B cell (primary cell): ENCODE measurements at regions not wholly inside any gene's neighbourhood (a gene's known extent, or its start where the extent isn't known, plus 50 kb on each side); places are given as distances from the start of the nearest gene placed in this dataset.

Experiments used
- ATAC-seq: fragments of 200-7000 bp; cut with Tn5 transposase; one replicate; pipeline ENCODE4 v1.10.0; 2021; ENCODE audit warnings: low read depth, mild to moderate bottlenecking, moderate number of reproducible peaks, moderate library complexity
- CTCF ChIA-PET: fragments of 350-600 bp; sonication (Branson Sonifier 250); formaldehyde crosslinking; loops from one replicate; lab custom pipeline; 2021; ENCODE audit warnings: antibody characterized with exemption, inconsistent platforms; lab: Charles Lee
- POLR2A ChIA-PET: fragments of 350-600 bp; sonication (Branson Sonifier 250); formaldehyde crosslinking; loops from one replicate; lab custom pipeline; 2021; ENCODE audit warnings: antibody characterized with exemption; lab: Charles Lee
- DNase-seq: peaks from one replicate; pipeline ENCODE4 v3.0.0; 2013
- H2AFZ ChIP-seq: 2 replicates; pipeline ENCODE4 v1.6.1; 2012; ENCODE audit warnings: mild to moderate bottlenecking, low read depth, low read length; ENCODE audit not compliant: insufficient read depth, poor library complexity, severe bottlenecking
- H3K27ac ChIP-seq, 2 donors: 1 replicate in 1 of 2; 2 replicates in 1 of 2; pipeline ENCODE4 v1.5.1; 2012 to 2013; ENCODE audit warnings: low read length in 2 of 2, mild to moderate bottlenecking in 2 of 2, moderate library complexity in 1 of 2
- H3K27me3 ChIP-seq, 4 experiments: fragments of 200-600 bp in 1 of 4; sonication (generic) in 1 of 4; replicated peaks in 1 of 4; 1 replicate in 2 of 4; 2 replicates in 2 of 4; pipeline versions ENCODE4 v1.6.1 to v1.7.0; 2013 to 2016; ENCODE audit warnings: low read length in 3 of 4, mild to moderate bottlenecking in 2 of 4, mixed read lengths in 1 of 4, moderate library complexity in 1 of 4; ENCODE audit not compliant: insufficient read depth in 4 of 4, control insufficient read depth in 3 of 4; ENCODE audit errors: control extremely low read depth in 1 of 4
- H3K36me3 ChIP-seq, 2 experiments: replicated peaks in 1 of 2; 1 replicate in 1 of 2; 2 replicates in 1 of 2; pipeline versions ENCODE4 v1.6.1 to v1.7.1; 2013; ENCODE audit warnings: low read length in 1 of 2; ENCODE audit not compliant: insufficient read depth in 2 of 2, control insufficient read depth in 1 of 2; ENCODE audit errors: control extremely low read depth in 1 of 2, extremely low read depth in 1 of 2
- H3K4me1 ChIP-seq, 2 donors: fragments of 200-600 bp in 1 of 2; sonication (generic) in 1 of 2; 1 replicate in 1 of 2; 2 replicates in 1 of 2; pipeline versions ENCODE4 v1.5.1 to v1.6.1; 2013 to 2017; ENCODE audit warnings: low read length in 2 of 2; ENCODE audit not compliant: control insufficient read depth in 2 of 2, insufficient read depth in 2 of 2
- H3K4me2 ChIP-seq: replicated peaks from 2 replicates; pipeline ENCODE3; 2012; ENCODE audit warnings: mild to moderate bottlenecking, low read depth, low read length; ENCODE audit not compliant: poor library complexity, severe bottlenecking
- H3K4me3 ChIP-seq, 5 experiments: fragments of 200-600 bp in 1 of 5; sonication (generic) in 1 of 5; 1 replicate in 3 of 5; 2 replicates in 2 of 5; pipeline versions ENCODE4 v1.5.1 to v1.7.0; 2011 to 2016; ENCODE audit warnings: low read length in 4 of 5, mild to moderate bottlenecking in 4 of 5, low read depth in 2 of 5, control low read depth in 1 of 5, moderate library complexity in 1 of 5; ENCODE audit not compliant: insufficient read depth in 1 of 5; ENCODE audit errors: control extremely low read depth in 1 of 5, extremely low read depth in 1 of 5
- H3K79me2 ChIP-seq: fragments of 200-600 bp; sonication (generic); one replicate; pipeline ENCODE4 v1.6.0; 2016; ENCODE audit warnings: low read length; ENCODE audit not compliant: control insufficient read depth, insufficient read depth
- H3K9ac ChIP-seq: fragments of 200-600 bp; sonication (generic); 2 replicates; pipeline ENCODE4 v1.6.1; 2017; ENCODE audit warnings: mild to moderate bottlenecking, low read length, moderate library complexity
- H3K9me3 ChIP-seq, 3 donors: one replicate each; pipeline versions ENCODE4 v1.6.1 to v1.7.1; 2013; ENCODE audit warnings: low read length in 2 of 3; ENCODE audit not compliant: control insufficient read depth in 2 of 3, insufficient read depth in 1 of 3; ENCODE audit errors: control extremely low read depth in 1 of 3
- H4K20me1 ChIP-seq: 2 replicates; pipeline ENCODE4 v1.6.0; 2012; ENCODE audit warnings: mild to moderate bottlenecking, low read length; ENCODE audit not compliant: insufficient read depth, control insufficient read depth, poor library complexity, severe bottlenecking
- H3K27ac Mint-ChIP-seq: one replicate; pipeline ENCODE4 v1.8.0; 2021; ENCODE audit warnings: mixed read lengths
- H3K27me3 Mint-ChIP-seq: one replicate; pipeline ENCODE4 v1.8.0; 2021; ENCODE audit warnings: mixed read lengths
- H3K4me1 Mint-ChIP-seq: one replicate; pipeline ENCODE4 v1.8.0; 2021; ENCODE audit warnings: mixed read lengths
- H3K4me3 Mint-ChIP-seq: one replicate; pipeline ENCODE4 v1.8.0; 2021; ENCODE audit warnings: mixed read lengths
- H3K9me3 Mint-ChIP-seq: one replicate; pipeline ENCODE4 v1.8.0; 2022; ENCODE audit warnings: mixed read lengths; ENCODE audit not compliant: insufficient read depth
- EZH2 ChIP-seq: IDR thresholded peaks from 2 replicates; pipeline ENCODE4 v1.6.1; 2012; ENCODE audit warnings: borderline replicate concordance, low read depth, mild to moderate bottlenecking, moderate library complexity, low read length; ENCODE audit not compliant: insufficient read depth, poor library complexity, severe bottlenecking
- WGBS: methylation state at CpG from one replicate; pipeline ENCODE4 v1.1.5; 2013; ENCODE audit warnings: missing lambda C conversion rate; ENCODE audit not compliant: insufficient coverage; 5-methylcytosine and 5-hydroxymethylcytosine counted together
- intact Hi-C: fragments of 100-400 bp; cut with micrococcal nuclease; formaldehyde crosslinking; loops from one replicate; pipeline ENCODE4 v1.10.0; 2022
- TF ChIP-seq, protein P1 (sequence below): fragments of 200-600 bp; IDR thresholded peaks from one replicate; pipeline ENCODE4 v1.8.0; 2022; ENCODE audit warnings: antibody characterized with exemption, mild to moderate bottlenecking

DNA sequence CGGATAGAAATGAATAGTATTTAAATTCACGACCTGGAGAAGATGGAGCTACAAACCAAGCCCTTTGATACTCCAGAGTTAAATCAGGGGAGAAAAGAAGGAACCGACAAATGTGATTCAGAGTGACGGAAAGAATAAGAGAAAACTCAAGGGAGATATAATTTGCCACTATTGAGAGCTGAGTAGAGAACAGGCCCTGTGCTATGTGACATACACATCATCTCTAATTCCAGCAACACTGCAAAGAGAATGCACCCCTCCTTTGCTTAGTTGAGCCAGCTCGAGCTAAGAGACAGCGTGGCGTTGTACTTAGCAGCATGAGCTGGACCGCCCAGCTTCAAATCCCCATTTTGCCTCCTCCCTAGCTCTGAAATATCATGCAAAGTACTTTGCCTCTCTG, 266.4 kb upstream of the TENM3 start:
- Histone ChIP-seq H3K4me1 (no peaks in the 10 kb centered on the region), H4K20me1 (no peaks in the 10 kb centered on the region), H2AFZ (no peak overlapping the region), H3K79me2 (no peaks in the 10 kb centered on the region), H3K27me3 (no peaks in the 10 kb centered on the region), H3K9ac (no peak overlapping the region), H3K27ac (no peak overlapping the region), H3K9me3 (peaks cover 0 to 3% (median 0%) of the 10 kb centered on the region in 3 donors), H3K4me3 (no peak overlapping the region), H3K36me3 (no peaks in the 10 kb centered on the region), H3K4me2 (no peak overlapping the region)
- no peak for TF ChIP-seq EZH2
- TF ChIP-seq, protein P1, sequence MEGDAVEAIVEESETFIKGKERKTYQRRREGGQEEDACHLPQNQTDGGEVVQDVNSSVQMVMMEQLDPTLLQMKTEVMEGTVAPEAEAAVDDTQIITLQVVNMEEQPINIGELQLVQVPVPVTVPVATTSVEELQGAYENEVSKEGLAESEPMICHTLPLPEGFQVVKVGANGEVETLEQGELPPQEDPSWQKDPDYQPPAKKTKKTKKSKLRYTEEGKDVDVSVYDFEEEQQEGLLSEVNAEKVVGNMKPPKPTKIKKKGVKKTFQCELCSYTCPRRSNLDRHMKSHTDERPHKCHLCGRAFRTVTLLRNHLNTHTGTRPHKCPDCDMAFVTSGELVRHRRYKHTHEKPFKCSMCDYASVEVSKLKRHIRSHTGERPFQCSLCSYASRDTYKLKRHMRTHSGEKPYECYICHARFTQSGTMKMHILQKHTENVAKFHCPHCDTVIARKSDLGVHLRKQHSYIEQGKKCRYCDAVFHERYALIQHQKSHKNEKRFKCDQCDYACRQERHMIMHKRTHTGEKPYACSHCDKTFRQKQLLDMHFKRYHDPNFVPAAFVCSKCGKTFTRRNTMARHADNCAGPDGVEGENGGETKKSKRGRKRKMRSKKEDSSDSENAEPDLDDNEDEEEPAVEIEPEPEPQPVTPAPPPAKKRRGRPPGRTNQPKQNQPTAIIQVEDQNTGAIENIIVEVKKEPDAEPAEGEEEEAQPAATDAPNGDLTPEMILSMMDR: no peak
- ChIA-PET POLR2A (no interaction called here), CTCF (no interaction called here)
- H3K27me3 Mint-ChIP-seq: no peaks in the 10 kb centered on the region
- H3K4me3 Mint-ChIP-seq: no peak overlapping the region
- peaks cover 7% of the 10 kb centered on the region for H3K9me3 Mint-ChIP-seq
- DNase-seq (no peak), ATAC-seq (no peak)
- no peaks in the 10 kb centered on the region for H3K4me1 Mint-ChIP-seq
- WGBS: 89% methylated on average over 5 of the region's 8 CpGs
- intact Hi-C loops: no loop called here
- no peak overlapping the region for H3K27ac Mint-ChIP-seq

DNA sequence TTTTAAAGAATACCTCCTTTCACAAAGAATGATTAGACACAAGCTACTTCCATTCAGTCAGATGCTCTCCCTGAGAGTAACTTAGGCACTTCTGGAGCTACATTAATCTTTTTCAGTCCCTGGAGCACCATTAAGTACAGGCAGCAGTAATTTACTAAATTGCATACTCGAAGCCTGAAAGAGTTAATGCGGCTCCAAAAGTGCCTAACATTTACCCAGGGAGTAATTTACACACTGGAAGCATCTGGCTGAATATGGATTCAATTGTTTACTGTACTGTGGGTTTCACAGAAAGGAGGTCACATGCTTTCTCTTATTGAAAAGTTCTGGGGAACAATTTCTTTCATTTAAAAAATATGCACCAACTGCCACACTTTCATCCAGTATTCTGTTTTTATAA, 260.8 kb upstream of the TENM3 start:
- Histone ChIP-seq H3K27me3 (no peaks in the 10 kb centered on the region), H4K20me1 (no peaks in the 10 kb centered on the region), H3K9ac (no peak overlapping the region), H3K4me1 (no peaks in the 10 kb centered on the region), H3K4me2 (no peak overlapping the region), H3K4me3 (no peak overlapping the region), H3K27ac (no peak overlapping the region), H3K79me2 (no peaks in the 10 kb centered on the region), H3K9me3 (no peaks in the 10 kb centered on the region), H3K36me3 (no peaks in the 10 kb centered on the region), H2AFZ (no peak overlapping the region)
- H3K4me3 Mint-ChIP-seq: no peak overlapping the region
- no peaks in the 10 kb centered on the region for H3K4me1 Mint-ChIP-seq
- CTCF ChIA-PET: no interaction called here
- no peaks in the 10 kb centered on the region for H3K27me3 Mint-ChIP-seq
- H3K9me3 Mint-ChIP-seq: peaks cover 5% of the 10 kb centered on the region
- ATAC-seq (no peak), DNase-seq (no peak)
- no peak overlapping the region for H3K27ac Mint-ChIP-seq
- POLR2A ChIA-PET: no interaction called here
- intact Hi-C loops: no loop called here
- TF ChIP-seq, protein P1: no peak
- no peak for TF ChIP-seq EZH2
- WGBS: no CpG with 5 or more reads among the region's 2 CpGs
